HG03095 (cell line): ENCODE measurements at regions not wholly inside any gene's neighbourhood (a gene's known extent, or its start where the extent isn't known, plus 50 kb on each side); places are given as distances from the start of the nearest gene placed in this dataset.

Experiments
- ATAC-seq: cut with Tn5 transposase; IDR thresholded peaks from one replicate; pipeline ENCODE4 v1.9.1; 2021; ENCODE audit warnings: moderate library complexity; ENCODE audit not compliant: unreplicated experiment

DNA sequence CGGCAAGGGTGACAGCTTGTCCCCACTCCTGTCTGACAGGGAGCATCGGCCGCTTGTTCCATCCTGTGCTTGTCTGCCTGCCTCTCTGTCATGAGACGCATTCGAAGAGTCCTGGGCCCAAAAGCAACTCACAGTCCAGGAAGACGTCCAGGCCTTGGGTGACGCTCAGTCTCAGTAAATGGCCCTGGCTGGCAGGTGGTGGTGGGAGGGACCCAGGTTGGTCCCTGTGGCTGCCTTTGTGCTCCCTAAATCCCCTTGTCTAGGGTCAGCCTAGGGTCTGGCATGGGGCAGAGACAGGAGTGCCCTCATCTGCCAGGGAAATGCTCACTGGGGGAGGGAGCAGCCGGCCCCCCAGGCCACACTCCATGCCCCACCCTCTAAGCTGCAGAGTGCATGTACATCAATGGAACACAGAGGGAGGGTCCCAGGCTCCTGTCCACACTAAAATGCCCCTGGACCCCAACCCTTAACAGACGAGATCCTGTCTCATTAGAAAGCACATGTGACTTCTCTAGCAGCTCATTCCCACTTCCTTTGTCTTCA, 295.2 kb upstream of the ZNF32 start:
- no peak for ATAC-seq

GRCh38 chr10:43943119-43943817, 294.6 kb upstream of the ZNF32 start:
- no peak for ATAC-seq

- ATAC-seq = no peak
These were observed 293.6 kb upstream of the ZNF32 start for GRCh38 chr10:43942096-43942850.

DNA sequence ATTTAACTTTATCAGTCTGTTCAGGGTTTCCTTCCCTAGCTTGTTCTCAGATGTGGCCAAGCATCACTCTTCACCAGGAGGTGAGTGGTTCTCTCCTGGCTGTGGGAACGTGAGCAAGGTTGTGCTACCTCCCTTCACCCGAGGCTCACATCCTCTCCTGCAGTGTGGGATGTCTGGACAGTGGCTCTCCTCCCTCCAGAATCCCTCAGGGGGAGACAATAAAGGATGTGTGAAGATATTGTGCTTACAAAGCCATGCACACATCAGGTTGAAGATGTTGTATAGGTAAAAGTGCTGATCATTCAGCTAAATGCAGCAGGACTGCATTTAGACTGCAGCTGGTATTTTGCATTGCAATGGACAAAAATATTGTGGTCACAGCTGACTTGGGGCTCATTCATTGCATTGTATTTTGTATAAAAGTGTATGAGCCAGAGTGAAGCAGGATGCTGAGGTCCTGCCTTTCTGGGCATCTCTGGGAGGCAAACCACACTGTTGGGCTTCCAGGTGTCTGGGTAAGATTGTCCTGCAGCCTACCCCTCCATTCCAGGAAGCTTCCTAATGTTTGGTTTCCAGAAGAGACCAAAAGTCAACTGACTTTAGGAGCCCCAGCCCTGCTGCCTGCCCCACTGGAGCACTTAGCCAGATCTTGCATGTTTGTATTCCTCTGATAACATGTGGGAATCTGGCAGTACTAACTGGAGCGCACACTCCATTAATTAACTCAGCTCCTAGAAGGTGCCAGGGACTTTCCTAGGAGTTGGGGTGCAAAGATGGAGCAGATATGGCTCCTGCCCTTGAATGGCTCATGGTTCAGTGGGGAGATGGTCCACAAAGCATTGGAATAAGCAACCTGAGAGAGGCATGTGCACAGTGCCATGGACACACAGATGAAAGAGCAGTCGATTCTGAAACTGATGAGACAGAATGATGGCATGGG, 292.5 kb upstream of the ZNF32 start:
- ATAC-seq = no peak

GRCh38 chr10:43939939-43940820, 291.5 kb upstream of the ZNF32 start:
- no peak for ATAC-seq

- ATAC-seq = no peak
These were observed 290.8 kb upstream of the ZNF32 start for GRCh38 chr10:43939389-43939938.

GRCh38 chr10:43938810-43939209, 290.1 kb upstream of the ZNF32 start:
- no peak for ATAC-seq

GRCh38 chr10:43931308-43931930, 282.7 kb upstream of the ZNF32 start:
- ATAC-seq = no peak

DNA sequence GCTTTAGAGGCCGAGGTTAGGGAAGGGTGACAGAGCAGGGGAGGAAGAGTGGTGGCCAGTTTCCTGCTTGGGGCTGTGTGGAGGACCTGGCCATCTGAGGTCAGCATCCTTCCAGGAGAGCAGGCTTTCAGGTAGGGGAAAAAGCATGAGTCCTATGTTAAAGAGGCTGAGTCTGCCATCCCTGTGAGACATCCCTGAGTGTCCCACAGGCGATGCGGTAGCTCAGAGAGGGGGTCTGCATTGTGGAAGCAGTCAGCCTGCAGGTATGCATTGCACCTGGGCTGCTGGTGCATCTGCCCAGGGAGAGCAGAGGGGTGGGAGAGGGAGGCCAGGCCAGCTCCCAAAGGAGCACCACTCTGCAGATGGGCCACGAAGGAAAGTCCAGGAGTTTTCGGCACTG, 282.1 kb upstream of the ZNF32 start:
- no peak for ATAC-seq

DNA sequence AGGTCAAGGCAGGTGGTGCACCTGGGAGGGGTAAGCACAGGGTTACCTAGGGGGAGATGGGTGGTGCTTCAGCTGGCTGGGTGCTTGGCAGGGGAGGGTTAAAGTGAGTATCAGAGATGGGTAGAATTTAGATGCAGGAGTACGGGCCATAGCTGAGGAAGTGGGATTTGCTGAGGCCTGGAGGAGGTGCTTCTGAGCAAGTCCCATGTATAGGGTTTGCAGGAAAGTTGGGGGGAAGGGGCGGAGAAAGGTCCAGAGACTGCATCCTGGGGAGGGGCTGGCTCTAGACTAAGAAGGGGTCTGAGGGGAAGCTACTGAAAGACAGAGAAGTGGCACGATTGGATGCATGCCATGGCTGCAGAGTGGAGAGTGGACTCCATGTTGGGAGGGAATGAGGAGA, 281.6 kb upstream of the ZNF32 start:
- ATAC-seq = no peak

DNA sequence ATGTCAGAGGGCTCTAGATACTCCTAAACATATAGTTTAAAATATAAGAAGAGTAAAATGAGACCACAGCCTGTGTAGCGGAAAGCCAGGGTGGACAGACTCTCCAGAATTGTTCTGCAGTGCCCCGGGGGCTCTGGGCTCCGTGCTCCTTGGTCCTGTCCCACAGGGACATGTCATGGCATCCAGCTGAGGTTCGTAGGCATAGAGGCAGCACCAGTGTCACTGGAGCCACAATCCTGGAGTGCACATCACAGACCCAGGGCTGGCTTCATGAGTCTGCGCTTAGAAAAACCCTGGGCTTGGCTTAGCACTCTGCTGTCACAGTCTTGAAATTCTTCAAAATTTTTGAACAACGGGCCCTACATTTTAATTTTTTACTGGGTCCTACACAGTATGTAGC, 280.4 kb upstream of the ZNF32 start:
- ATAC-seq = no peak

DNA sequence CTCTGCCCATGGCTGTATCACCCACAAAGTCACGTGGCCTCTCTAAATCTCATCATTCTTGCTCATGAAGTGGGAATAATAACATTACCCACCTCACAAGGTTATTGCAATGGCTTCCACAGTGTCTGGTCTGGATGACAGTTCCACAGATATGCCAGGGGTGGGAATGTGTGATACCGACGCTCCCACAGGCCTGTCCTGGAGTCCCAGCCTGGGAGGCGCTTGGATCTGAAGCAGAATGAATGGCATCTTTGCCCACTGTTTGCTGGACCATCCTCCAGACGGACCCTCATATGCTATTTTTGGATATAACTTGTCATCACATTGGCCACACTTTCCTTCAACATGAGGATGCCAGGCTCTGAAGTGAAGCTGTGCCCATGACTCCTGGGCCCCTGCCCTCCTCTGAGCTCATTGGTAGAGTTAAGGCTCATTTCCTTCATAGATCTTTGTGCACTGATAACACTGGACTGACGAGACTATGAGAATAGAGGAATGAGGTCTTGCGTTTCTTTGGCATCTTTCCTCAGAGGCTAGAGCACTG, 279.8 kb upstream of the ZNF32 start:
- no peak for ATAC-seq

DNA sequence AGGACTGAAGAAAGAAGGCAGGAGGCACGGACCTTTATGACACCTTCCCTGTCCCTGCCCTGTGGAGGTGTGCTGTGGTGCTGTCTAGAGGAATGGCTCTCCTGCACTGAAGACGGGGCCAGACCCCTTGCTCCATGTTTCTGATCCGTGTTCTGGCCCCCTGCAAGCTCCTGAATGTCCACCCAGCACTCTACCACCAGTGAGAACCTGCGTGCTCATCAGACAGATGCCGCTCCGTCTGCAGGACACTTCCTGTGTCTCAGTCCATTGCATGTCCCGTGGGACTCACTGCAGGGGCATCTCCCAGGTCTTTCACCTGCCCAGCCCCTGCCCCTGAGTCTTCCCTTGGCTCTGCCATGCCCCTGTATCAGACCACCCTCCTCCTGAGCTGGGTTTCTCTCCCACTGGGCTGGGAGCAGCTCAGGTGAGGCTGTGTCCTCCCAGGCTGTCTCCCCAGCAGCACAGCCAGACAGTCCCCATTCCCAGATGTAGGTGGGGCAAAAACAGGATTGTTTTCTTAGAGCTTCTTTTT, 278.3 kb upstream of the ZNF32 start:
- no peak for ATAC-seq

DNA sequence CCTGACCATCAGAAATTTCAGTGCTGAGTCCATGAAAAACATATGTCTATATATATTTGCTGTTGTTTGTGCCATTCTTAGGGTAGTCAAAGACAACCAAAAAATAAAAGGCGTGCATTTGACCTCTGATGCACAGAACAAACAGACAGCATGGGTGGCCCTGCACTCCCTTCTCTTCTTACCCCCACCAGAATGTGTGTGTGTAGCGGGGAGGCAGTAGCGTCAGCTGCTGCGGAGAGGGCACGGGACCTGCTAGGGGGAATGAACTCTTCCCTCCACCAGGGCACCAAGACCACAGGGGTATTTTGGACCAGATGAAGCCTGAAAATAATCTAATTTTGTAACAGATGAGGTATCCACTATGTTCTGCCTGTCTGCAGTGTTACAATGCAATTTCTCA, 277.7 kb upstream of the ZNF32 start:
- no peak for ATAC-seq

GRCh38 chr10:43925793-43926192, 277.1 kb upstream of the ZNF32 start:
- no peak for ATAC-seq

DNA sequence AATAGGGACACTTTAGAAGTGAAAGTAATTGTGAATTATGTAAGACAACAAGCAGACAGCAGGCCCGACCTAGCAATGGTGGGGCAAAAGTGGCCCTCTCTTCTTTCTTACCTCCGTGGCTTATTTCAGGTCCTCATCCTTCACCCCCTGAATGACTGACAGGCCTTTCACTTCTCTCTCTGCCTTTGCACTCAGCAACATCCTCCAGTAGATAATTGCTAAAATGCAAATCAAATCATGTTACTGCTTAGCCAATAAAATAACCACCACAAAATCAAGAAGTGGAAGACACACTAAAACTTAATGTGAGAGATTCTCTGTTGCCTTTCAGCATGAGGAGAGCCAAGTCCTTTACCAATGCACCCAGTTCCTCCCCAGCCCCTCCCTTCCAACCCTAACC, 274.6 kb upstream of the ZNF32 start:
- no peak for ATAC-seq

DNA sequence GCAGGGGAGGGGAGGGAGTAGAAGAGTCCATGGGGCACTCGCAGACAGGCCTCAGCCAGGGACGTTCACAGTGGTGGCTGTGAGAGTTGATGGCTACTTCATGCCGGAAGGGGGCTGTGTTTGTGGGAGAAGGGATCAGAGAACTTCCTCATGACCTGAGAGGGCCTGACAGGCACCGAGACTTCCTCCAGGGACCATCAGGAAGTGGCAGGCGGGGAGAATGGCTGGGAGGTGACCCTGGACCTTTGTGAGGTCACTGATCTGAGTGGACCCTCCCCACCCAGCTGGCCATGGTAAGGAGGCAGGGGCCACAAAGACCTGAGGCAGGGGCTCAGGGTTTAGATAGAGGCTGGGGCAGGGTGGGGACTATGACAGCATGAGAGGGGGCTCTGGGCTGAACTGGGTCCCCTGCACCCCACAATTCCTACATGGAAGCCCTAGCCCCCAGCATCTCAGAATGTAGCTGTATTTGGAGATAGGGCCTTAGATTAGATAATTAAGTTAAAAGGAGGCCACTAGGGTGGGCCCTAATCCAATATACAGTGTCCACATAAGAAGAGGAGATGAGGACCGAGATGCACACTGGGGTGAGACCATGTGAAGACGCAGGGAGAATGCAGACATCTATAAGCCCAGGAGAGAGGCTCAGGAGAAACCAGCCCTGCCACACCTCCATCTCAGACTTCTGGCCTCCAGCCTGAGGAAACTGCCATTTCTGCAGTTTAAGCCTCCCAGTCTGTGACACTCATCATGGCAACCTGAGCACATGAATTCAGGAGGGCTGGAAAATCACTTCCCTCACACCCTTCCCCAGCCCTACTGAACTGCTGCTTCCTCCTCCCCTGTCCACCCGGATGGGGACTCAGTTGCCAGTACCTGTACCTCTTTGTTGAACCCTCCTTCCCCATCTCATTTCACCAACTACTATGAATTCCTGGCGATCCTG, 273.9 kb upstream of the ZNF32 start:
- ATAC-seq = no peak

- ATAC-seq = no peak
These were observed 273.2 kb upstream of the ZNF32 start for GRCh38 chr10:43921881-43922280.
